C4-2B (cell line): ENCODE measurements at regions not wholly inside any gene's neighbourhood (a gene's known extent, or its start where the extent isn't known, plus 50 kb on each side); places are given as distances from the start of the nearest gene placed in this dataset.

Source experiments
- H3K27ac ChIP-seq: fragments of 450-650 bp; 2 replicates; pipeline ENCODE4 v1.5.1; 2017
- ZFX ChIP-seq: fragments of 450-650 bp; IDR thresholded peaks from 2 replicates; pipeline ENCODE4 v1.6.1; 2017
- TF ChIP-seq, protein P1 (sequence below): fragments of 450-650 bp; conservative IDR thresholded peaks from 2 replicates; pipeline ENCODE4 v1.5.1; 2017; ENCODE audit warnings: mild to moderate bottlenecking

- TF ChIP-seq, protein P1, sequence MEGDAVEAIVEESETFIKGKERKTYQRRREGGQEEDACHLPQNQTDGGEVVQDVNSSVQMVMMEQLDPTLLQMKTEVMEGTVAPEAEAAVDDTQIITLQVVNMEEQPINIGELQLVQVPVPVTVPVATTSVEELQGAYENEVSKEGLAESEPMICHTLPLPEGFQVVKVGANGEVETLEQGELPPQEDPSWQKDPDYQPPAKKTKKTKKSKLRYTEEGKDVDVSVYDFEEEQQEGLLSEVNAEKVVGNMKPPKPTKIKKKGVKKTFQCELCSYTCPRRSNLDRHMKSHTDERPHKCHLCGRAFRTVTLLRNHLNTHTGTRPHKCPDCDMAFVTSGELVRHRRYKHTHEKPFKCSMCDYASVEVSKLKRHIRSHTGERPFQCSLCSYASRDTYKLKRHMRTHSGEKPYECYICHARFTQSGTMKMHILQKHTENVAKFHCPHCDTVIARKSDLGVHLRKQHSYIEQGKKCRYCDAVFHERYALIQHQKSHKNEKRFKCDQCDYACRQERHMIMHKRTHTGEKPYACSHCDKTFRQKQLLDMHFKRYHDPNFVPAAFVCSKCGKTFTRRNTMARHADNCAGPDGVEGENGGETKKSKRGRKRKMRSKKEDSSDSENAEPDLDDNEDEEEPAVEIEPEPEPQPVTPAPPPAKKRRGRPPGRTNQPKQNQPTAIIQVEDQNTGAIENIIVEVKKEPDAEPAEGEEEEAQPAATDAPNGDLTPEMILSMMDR = no peak
- no peak for TF ChIP-seq ZFX
- no peak overlapping the region for H3K27ac ChIP-seq
These were observed 119.2 kb upstream of the NCOR2 start for GRCh38 chr12:124686370-124687173.

- no peak overlapping the region for H3K27ac ChIP-seq
These were observed 118.4 kb upstream of the NCOR2 start for GRCh38 chr12:124685689-124686369.

GRCh38 chr12:124684971-124685688 lies 117.7 kb upstream of the NCOR2 start:
- TF ChIP-seq ZFX = no peak
- TF ChIP-seq, protein P1 = no peak

More at GRCh38 chr12:124685689-124686369, 118.4 kb upstream of the NCOR2 start:
- TF ChIP-seq, protein P1 = no peak
- no peak for TF ChIP-seq ZFX

DNA sequence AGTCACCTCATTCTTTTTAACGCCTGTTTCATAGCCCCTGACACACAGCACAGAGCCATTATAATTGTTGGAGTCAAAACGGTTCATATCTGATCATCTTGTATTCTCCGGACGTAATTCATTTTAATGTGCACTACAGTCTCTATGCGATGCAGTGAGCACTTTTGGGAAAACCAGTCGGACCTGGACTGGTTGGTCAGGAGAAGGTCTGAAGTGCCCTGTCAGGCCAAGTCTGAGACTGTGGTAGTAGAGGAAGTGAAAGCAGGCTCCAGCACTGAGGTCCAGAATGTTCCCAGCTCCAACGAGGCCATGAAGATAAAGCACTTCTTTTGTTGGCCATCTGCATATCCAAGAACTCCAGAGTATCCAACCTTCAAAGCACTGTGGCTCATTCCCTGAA lies 117.1 kb upstream of the NCOR2 start:
- TF ChIP-seq, protein P1 = no peak
- no peak for TF ChIP-seq ZFX
- peak overlapping the region; percentile 6; the same call in 1 of the 2 replicates for H3K27ac ChIP-seq

More at GRCh38 chr12:124684971-124685688, 117.7 kb upstream of the NCOR2 start:
- H3K27ac ChIP-seq = peak overlapping the region; percentile 6; the same call in 1 of the 2 replicates

GRCh38 chr12:124683152-124684124 lies 116.0 kb upstream of the NCOR2 start:
- TF ChIP-seq, protein P1 = no peak
- TF ChIP-seq ZFX = no peak
- H3K27ac ChIP-seq = no peak overlapping the region

DNA sequence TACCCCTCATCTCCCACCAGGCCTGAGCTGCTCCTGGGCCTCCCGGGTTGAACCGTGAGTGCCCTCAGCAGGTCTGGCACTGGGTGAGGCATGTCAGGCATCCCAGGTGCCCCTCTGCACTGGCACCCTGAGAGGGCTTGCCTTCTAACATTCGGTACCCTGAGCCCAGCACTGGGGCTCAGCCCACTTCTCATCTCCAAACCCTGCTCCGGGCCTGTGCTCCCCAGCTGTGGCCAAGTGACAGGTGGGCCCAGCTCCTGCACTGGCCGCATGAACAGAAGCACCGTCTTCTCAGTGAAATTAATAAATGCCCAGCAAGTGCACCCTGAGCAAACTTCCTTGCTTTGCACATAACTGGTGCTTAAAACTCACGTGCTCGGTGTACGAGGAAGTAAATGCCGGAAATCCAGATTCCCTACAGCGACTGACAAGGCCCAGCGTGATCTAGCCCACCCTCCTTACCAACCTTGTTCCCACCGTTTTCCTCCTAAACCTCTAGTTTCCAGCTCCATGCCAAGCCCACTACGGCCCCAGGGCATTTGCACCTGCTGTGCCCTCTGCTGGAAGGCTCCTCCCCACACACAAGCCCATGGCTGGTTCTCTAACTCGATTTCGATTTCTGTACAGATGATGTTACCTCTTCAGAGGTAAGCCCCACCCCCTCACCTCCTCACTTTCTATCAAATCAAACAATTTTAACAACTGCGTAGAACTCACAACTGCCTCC lies 115.2 kb upstream of the NCOR2 start:
- TF ChIP-seq ZFX = no peak
- TF ChIP-seq, protein P1 = no peak
- H3K27ac ChIP-seq = no peak overlapping the region
